GM23248 (cell line): ENCODE measurements at regions not wholly inside any gene's neighbourhood (a gene's known extent, or its start where the extent isn't known, plus 50 kb on each side); places are given as distances from the start of the nearest gene placed in this dataset.

Experiments
- EZH2 ChIP-seq: fragments of 200-600 bp; sonication (generic); IDR thresholded peaks from 2 replicates; pipeline ENCODE4 v1.6.1; 2018; ENCODE audit warnings: antibody characterized with exemption, mild to moderate bottlenecking; ENCODE audit not compliant: insufficient read depth, poor library complexity, severe bottlenecking
- EZH2phosphoT487 ChIP-seq: fragments of 200-600 bp; sonication (generic); IDR thresholded peaks from 2 replicates; pipeline ENCODE4 v1.6.1; 2018; ENCODE audit warnings: antibody characterized with exemption, moderate library complexity, mild to moderate bottlenecking, low read depth; ENCODE audit not compliant: insufficient read depth

DNA sequence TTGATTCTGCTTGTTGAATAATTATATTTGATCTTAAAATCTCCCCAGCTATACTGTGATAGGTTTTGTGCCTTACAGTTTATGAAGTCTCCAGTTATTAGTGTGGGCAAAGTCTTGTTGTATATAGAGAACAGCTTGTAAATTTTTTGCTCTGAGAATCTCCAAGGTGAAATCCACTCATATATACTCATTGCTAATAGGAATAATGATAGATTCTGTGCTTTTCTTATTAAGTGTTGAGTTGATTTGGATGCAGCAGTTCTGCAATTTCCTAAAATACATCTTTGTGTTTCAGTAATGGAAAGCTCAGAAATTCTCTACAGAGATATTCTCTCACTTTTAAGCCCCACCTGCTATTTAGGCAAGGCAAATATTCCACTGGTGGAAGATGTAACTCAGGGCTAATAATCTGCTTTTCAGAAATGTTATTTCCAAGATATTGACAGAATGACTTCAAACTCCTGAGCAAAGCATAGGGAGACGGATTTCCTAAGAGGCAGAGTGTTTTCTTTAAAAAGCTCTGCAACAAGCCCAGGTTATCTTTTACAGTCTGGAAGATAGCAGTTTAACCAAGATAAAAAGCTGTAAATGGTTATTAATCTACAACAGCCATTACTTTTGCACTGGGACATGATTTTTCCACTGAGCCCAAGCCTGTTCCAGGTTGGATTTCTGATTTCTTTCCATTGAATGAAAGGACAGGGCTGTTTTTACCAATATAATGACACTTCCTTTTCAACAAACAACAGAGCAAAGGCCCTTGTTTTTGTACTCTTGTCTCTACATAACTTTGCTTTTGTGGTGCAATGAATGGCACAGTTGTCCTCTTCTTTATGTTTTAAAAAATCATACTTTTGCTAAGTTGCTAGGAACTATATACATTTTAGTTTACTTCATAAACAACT, 239.9 kb upstream of the ATP2B1 start:
- TF ChIP-seq EZH2 (no peak), EZH2phosphoT487 (no peak)
